Neural crest cell (in vitro differentiated cells): ENCODE measurements at regions not wholly inside any gene's neighbourhood (a gene's known extent, or its start where the extent isn't known, plus 50 kb on each side); places are given as distances from the start of the nearest gene placed in this dataset.

Experiments
- DNase-seq: peaks from one replicate; pipeline ENCODE4 v3.0.0; 2021; ENCODE audit warnings: low read depth, mixed read lengths, low spot score
- H3K27ac Mint-ChIP-seq: one replicate; pipeline ENCODE4 v1.8.0; 2021; ENCODE audit warnings: mild to moderate bottlenecking, mixed read lengths; ENCODE audit not compliant: unreplicated experiment
- H3K27me3 Mint-ChIP-seq: 2 replicates; pipeline ENCODE4 v1.8.0; 2021; ENCODE audit warnings: low read depth, mild to moderate bottlenecking, mixed read lengths
- H3K36me3 Mint-ChIP-seq: 2 replicates; pipeline ENCODE4 v1.8.0; 2021; ENCODE audit warnings: low read depth, mild to moderate bottlenecking, mixed read lengths
- H3K4me1 Mint-ChIP-seq: 2 replicates; pipeline ENCODE4 v1.8.0; 2021; ENCODE audit warnings: mixed read lengths
- H3K4me3 Mint-ChIP-seq: one replicate; pipeline ENCODE4 v1.8.0; 2021; ENCODE audit warnings: mild to moderate bottlenecking, mixed read lengths
- H3K9me3 Mint-ChIP-seq: 2 replicates; pipeline ENCODE4 v1.8.0; 2021; ENCODE audit warnings: mixed read lengths
- CTCF ChIP-seq: fragments of 200-600 bp; sonication (generic); conservative IDR thresholded peaks from 2 replicates; pipeline ENCODE4 v1.5.0; 2021; ENCODE audit warnings: antibody characterized with exemption, mild to moderate bottlenecking

GRCh38 chr11:100632941-100633452, 54.1 kb upstream of the ARHGAP42 start:
- peaks cover 10% of the 10 kb centered on the region for H3K9me3 Mint-ChIP-seq
- DNase-seq: no peak
- no peak for TF ChIP-seq CTCF
- H3K4me1 Mint-ChIP-seq: peaks cover 36% of the 10 kb centered on the region
- H3K4me3 Mint-ChIP-seq: no peak overlapping the region
- H3K36me3 Mint-ChIP-seq: no peaks in the 10 kb centered on the region
- no peak overlapping the region for H3K27ac Mint-ChIP-seq
- H3K27me3 Mint-ChIP-seq: no peaks in the 10 kb centered on the region

- peak overlapping the region; percentile 65 for H3K27ac Mint-ChIP-seq
- H3K4me1 Mint-ChIP-seq: peaks cover 51% of the 10 kb centered on the region
- no peak for DNase-seq
- no peaks in the 10 kb centered on the region for H3K27me3 Mint-ChIP-seq
- H3K9me3 Mint-ChIP-seq: peaks cover 10% of the 10 kb centered on the region
- TF ChIP-seq CTCF: no peak
- H3K36me3 Mint-ChIP-seq: no peaks in the 10 kb centered on the region
- no peak overlapping the region for H3K4me3 Mint-ChIP-seq
These were observed 51.9 kb upstream of the ARHGAP42 start for GRCh38 chr11:100635194-100635593.

- Mint-ChIP-seq H3K4me3 (peak overlapping the region; percentile 35), H3K4me1 (peaks cover 51% of the 10 kb centered on the region), H3K9me3 (peaks cover 10% of the 10 kb centered on the region), H3K27me3 (no peaks in the 10 kb centered on the region), H3K36me3 (no peaks in the 10 kb centered on the region), H3K27ac (no peak overlapping the region)
- TF ChIP-seq CTCF: no peak
- DNase-seq: no peak
These were observed 50.6 kb upstream of the ARHGAP42 start for GRCh38 chr11:100636536-100636935.
